ENCODE measurements at regions not wholly inside any gene's neighbourhood (a gene's known extent, or its start where the extent isn't known, plus 50 kb on each side); places are given as distances from the start of the nearest gene placed in this dataset.

DNA sequence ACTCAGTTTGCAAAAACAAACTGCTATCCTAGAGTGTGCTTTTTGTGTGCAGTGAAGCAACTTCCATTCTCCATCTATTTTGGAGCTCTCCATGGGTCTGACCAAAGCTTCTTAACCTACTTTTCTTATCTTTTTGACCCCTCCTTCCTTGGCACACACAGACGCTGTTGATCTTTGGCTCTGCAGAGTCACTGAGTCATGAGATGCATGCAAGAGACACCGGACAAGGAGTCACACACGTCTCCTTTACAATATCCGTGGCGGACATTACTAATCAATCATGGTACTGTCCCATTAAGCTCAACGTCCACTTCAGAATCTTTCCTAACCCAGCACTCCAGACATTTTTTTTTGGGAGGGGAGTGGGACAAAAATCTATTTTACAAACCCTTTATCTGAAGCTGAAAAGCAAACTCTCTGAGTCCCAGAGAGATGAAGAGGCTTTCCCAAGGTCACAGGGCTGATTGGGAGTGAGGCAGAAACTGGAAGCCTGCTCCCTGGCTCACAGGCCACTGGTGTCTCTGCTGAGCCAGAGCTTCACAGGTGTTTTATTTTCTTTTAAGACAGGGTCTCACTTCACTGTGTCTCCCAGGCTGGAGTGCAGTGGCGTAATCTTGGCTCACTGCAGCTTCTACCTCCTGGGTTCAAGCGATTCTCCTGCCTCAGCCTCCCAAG, 165.8 kb upstream of the SYT13 start:
- TF ChIP-seq POLR2A (IDR thresholded peaks at IDR 0.05): no peak
- TF ChIP-seq, protein P1, sequence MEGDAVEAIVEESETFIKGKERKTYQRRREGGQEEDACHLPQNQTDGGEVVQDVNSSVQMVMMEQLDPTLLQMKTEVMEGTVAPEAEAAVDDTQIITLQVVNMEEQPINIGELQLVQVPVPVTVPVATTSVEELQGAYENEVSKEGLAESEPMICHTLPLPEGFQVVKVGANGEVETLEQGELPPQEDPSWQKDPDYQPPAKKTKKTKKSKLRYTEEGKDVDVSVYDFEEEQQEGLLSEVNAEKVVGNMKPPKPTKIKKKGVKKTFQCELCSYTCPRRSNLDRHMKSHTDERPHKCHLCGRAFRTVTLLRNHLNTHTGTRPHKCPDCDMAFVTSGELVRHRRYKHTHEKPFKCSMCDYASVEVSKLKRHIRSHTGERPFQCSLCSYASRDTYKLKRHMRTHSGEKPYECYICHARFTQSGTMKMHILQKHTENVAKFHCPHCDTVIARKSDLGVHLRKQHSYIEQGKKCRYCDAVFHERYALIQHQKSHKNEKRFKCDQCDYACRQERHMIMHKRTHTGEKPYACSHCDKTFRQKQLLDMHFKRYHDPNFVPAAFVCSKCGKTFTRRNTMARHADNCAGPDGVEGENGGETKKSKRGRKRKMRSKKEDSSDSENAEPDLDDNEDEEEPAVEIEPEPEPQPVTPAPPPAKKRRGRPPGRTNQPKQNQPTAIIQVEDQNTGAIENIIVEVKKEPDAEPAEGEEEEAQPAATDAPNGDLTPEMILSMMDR (IDR thresholded peaks at IDR 0.05): no peak
